ENCODE measurements at regions not wholly inside any gene's neighbourhood (a gene's known extent, or its start where the extent isn't known, plus 50 kb on each side); places are given as distances from the start of the nearest gene placed in this dataset.

DNA sequence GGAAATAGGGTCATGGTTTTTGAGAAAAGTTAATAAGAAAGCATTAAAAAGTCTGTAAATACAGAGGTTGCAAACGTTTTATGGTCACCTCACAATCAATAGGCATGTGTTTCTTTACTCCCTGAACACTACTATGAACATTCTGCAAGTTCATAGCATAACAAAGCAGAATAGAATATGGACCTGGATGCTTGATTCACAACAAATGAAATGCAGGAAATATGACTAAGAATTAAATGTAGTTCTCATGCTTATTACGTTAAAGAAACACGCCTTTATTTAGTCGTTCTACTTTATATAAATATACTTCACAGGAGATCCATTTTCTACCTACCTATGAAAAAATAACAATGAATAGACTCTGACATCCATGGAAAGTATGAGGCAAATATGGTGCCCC, 344.0 kb downstream of the KCTD12 start:
- Mint-ChIP-seq H3K4me1 (no peaks in the 10 kb centered on the region), H3K4me3 (no peak overlapping the region), H3K9me3 (peaks cover 13% of the 10 kb centered on the region), H3K27me3 (ENCODE audit: low read depth) (no peaks in the 10 kb centered on the region), H3K27ac (no peak overlapping the region), H3K36me3 (ENCODE audit: low read depth) (no peaks in the 10 kb centered on the region)
- TF ChIP-seq, protein P1, sequence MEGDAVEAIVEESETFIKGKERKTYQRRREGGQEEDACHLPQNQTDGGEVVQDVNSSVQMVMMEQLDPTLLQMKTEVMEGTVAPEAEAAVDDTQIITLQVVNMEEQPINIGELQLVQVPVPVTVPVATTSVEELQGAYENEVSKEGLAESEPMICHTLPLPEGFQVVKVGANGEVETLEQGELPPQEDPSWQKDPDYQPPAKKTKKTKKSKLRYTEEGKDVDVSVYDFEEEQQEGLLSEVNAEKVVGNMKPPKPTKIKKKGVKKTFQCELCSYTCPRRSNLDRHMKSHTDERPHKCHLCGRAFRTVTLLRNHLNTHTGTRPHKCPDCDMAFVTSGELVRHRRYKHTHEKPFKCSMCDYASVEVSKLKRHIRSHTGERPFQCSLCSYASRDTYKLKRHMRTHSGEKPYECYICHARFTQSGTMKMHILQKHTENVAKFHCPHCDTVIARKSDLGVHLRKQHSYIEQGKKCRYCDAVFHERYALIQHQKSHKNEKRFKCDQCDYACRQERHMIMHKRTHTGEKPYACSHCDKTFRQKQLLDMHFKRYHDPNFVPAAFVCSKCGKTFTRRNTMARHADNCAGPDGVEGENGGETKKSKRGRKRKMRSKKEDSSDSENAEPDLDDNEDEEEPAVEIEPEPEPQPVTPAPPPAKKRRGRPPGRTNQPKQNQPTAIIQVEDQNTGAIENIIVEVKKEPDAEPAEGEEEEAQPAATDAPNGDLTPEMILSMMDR (IDR thresholded peaks at IDR 0.05; ENCODE audit: unreplicated experiment in 3 of 3), result no peak

DNA sequence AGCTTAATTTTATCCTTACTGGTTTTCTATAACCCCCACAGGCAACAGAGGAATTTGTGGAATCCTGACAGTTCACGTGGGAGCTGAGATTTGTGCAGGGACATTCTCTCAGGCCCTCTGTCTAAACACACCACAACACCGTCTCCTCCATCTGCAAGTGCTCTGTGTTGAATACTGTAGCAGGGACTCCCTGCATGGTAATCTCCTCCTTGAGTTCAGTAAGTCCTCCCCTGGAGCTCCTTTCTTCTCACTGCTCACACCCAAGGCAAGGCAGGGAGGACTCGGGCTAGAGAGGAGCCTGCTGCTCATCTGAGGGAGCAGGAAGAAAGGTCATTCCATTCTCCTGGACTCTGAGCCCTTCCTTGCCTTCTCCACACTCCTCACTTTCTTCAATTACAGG, 348.2 kb downstream of the KCTD12 start:
- TF ChIP-seq, protein P1 (IDR thresholded peaks at IDR 0.05; ENCODE audit: unreplicated experiment in 3 of 3), result no peak
- Mint-ChIP-seq H3K4me3 (no peak overlapping the region), H3K36me3 (ENCODE audit: low read depth) (no peaks in the 10 kb centered on the region), H3K4me1 (no peaks in the 10 kb centered on the region), H3K27ac (no peak overlapping the region), H3K9me3 (peaks cover 14% of the 10 kb centered on the region), H3K27me3 (ENCODE audit: low read depth) (no peaks in the 10 kb centered on the region)

DNA sequence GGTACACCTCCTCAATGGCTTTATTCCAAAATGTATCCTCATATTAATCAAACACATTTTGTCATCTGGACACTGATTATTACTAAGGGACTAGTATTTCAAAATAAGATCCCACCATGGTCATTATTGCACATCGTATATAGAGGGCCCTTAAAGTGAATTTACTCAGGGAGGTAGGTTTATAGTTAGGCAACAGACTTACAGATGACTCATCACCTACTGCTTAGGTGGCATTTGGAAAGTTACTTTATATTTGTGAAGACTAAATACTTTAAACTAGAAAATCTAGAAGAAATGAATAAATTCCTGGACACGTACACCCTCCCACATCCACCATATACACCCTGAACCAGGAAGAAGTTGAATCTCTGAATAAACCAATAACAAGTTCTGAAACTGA, 353.0 kb downstream of the KCTD12 start:
- Mint-ChIP-seq H3K27me3 (ENCODE audit: low read depth) (no peaks in the 10 kb centered on the region), H3K4me3 (no peak overlapping the region), H3K36me3 (ENCODE audit: low read depth) (no peaks in the 10 kb centered on the region), H3K4me1 (no peaks in the 10 kb centered on the region), H3K9me3 (peaks cover 14% of the 10 kb centered on the region), H3K27ac (no peak overlapping the region)
- TF ChIP-seq, protein P1 (IDR thresholded peaks at IDR 0.05; ENCODE audit: unreplicated experiment in 3 of 3), result no peak

DNA sequence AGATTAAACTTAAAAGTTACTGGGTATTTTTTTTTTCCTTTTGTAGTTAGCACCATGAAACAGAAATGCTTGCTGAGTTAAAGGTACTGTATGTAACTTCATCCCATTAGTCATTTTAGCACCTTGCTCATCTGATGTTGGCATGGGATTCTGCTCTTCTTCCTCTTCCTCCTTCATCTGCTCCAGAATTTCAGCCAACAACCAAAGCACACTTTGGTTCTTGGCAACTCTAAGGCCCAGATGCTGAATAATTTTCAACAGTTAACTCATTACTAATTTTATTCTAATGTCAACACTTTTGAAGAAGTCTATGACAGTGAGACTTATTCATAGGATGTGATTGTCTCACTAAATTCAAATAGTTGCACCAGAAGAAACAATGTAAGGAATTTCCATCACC, 359.2 kb downstream of the KCTD12 start:
- Mint-ChIP-seq H3K4me3 (no peak overlapping the region), H3K9me3 (no peaks in the 10 kb centered on the region), H3K27ac (no peak overlapping the region), H3K36me3 (ENCODE audit: low read depth) (no peaks in the 10 kb centered on the region), H3K27me3 (ENCODE audit: low read depth) (peaks cover 3% of the 10 kb centered on the region), H3K4me1 (no peaks in the 10 kb centered on the region)
- TF ChIP-seq, protein P1 (IDR thresholded peaks at IDR 0.05; ENCODE audit: unreplicated experiment in 3 of 3), result no peak

DNA sequence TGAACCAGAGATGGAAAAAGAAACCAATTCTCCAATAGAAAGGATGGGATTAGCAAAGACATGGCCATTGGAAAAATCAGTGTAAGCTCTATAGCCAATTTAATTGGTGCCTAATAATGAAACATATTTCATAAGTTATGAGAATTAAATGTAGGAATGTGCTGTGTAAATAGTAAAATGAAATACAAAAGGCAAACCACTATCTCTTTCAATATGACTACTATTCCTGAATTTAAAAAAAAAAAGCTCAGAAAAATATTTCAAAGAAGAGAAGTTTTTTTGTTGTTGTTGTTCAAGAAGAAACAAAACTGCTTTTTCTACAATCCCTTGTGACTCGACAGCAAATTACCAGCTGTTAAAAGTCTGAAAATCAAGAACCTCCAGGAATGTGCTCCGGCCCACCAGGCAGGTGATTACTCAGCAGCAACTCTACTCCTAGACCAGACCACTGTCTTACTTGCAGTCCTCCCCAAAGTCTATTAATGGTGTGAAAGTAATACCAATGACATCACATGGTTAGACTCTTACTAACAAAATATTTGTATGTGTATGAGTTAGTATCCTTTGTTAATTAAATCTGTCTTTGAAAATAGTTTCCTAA, 362.4 kb downstream of the KCTD12 start:
- H3K4me3 Mint-ChIP-seq, result no peak overlapping the region
- peak overlapping the region in 1 of 3 experiments; percentile 35 for H3K27ac Mint-ChIP-seq
- no peaks in the 10 kb centered on the region for H3K9me3 Mint-ChIP-seq
- no peaks in the 10 kb centered on the region for H3K4me1 Mint-ChIP-seq
- TF ChIP-seq, protein P1 (IDR thresholded peaks at IDR 0.05; ENCODE audit: unreplicated experiment in 3 of 3), result no peak
- H3K27me3 Mint-ChIP-seq (ENCODE audit: low read depth), result peaks cover 5% of the 10 kb centered on the region
- no peaks in the 10 kb centered on the region for H3K36me3 Mint-ChIP-seq (ENCODE audit: low read depth)

DNA sequence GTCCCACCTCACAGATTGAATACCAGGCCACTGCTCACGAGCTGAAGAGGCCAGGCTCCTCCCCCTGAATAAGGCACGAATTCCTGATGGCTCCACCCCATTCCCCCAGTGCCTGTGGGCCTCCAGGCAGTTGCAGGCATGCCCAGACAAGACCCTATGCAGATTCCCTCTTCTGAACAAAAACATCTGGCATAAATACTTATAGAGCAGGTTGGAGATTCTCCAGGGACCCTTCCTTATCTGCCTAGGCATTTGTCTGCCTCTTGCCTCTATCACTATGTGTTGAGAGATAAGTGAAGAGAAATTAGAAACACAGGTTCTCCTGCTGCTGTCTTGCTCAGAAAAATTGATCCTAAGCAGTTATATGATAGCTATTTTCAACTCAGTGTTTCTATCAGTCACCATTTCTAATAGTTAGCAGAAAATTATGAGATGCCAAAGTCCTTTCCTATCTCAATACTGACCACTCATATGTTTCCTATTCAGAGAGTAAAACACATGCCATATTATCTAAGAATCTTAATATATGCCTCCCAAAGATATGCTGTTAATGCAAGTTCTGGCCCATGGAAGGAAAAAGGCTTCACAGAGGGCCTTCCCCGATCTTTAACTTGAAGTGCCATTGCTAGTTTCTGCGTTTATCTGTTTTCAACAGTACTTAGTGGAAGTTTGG, 364.0 kb downstream of the KCTD12 start:
- Mint-ChIP-seq H3K36me3 (ENCODE audit: low read depth) (no peaks in the 10 kb centered on the region), H3K27ac (no peak overlapping the region), H3K4me3 (no peak overlapping the region), H3K9me3 (no peaks in the 10 kb centered on the region), H3K4me1 (no peaks in the 10 kb centered on the region), H3K27me3 (ENCODE audit: low read depth) (peaks cover 5% of the 10 kb centered on the region)
- TF ChIP-seq, protein P1 (IDR thresholded peaks at IDR 0.05; ENCODE audit: unreplicated experiment in 3 of 3), result no peak
